GM12878 (cell line): ENCODE measurements at regions not wholly inside any gene's neighbourhood (a gene's known extent, or its start where the extent isn't known, plus 50 kb on each side); places are given as distances from the start of the nearest gene placed in this dataset.
"Not testable (repeated sequence)": the region's sequence is repeated elsewhere in the genome, so short reads cannot be mapped to it uniquely, and the experiment has no call there.

Experiments used
- EZH2 ChIP-seq: IDR thresholded peaks from 2 replicates; pipeline ENCODE4 v1.6.1; 2012; ENCODE audit warnings: low read depth, mild to moderate bottlenecking, control low read depth, inconsistent platforms, low read length, borderline replicate concordance; ENCODE audit not compliant: control insufficient read depth
- FOS ChIP-seq: IDR thresholded peaks from 3 replicates; pipeline ENCODE4 v1.6.1; 2011; ENCODE audit warnings: borderline replicate concordance; ENCODE audit not compliant: insufficient read length; ENCODE audit errors: extremely low read depth
- MXI1 ChIP-seq: fragments of 150-350 bp; IDR thresholded peaks from 2 replicates; pipeline ENCODE4 v1.6.1; 2011; ENCODE audit warnings: low read depth, mild to moderate bottlenecking, inconsistent platforms, low read length, improper control_type of control experiment
- NR2C2 ChIP-seq: IDR thresholded peaks from 2 replicates; pipeline ENCODE4 v1.6.1; 2011; ENCODE audit warnings: borderline replicate concordance, low read depth; ENCODE audit not compliant: control insufficient read depth, insufficient read length
- POLR2A ChIP-seq: IDR thresholded peaks from 2 replicates; pipeline ENCODE4 v1.6.1; 2011; ENCODE audit warnings: low read depth, mild to moderate bottlenecking, low read length
- POLR2AphosphoS5 ChIP-seq: IDR thresholded peaks from 2 replicates; pipeline ENCODE4 v1.6.1; 2011; ENCODE audit warnings: mild to moderate bottlenecking, low read length, inconsistent platforms
- POU2F2 ChIP-seq: IDR thresholded peaks from 3 replicates; pipeline ENCODE4 v1.6.1; 2011; ENCODE audit warnings: low read depth, mild to moderate bottlenecking, low read length, borderline replicate concordance
- RCOR1 ChIP-seq: conservative IDR thresholded peaks from 2 replicates; pipeline ENCODE4 v1.6.1; 2012; ENCODE audit warnings: low read depth, low read length, improper control_type of control experiment
- SIN3A ChIP-seq: IDR thresholded peaks from 2 replicates; pipeline ENCODE4 v1.6.1; 2012; ENCODE audit warnings: low read depth, low read length, improper control_type of control experiment
- SREBF1 ChIP-seq: IDR thresholded peaks from 2 replicates; pipeline ENCODE4 v1.6.1; 2012; ENCODE audit warnings: mild to moderate bottlenecking, low read length
- TARDBP ChIP-seq: IDR thresholded peaks from 2 replicates; pipeline ENCODE4 v1.6.1; 2016; ENCODE audit warnings: borderline replicate concordance
- YBX1 ChIP-seq: fragments of 450-650 bp; IDR thresholded peaks from 2 replicates; pipeline ENCODE4 v1.6.1; 2016; ENCODE audit warnings: antibody characterized with exemption
- TF ChIP-seq, protein P1 (sequence below), 3 experiments: IDR thresholded peaks in 2 of 3; conservative IDR thresholded peaks in 1 of 3; 2 replicates each; pipeline ENCODE4 v1.5.1; 2011; ENCODE audit warnings: low read depth in 3 of 3, low read length in 3 of 3, mild to moderate bottlenecking in 3 of 3, control low read depth in 2 of 3, moderate library complexity in 2 of 3, inconsistent platforms in 1 of 3, mixed read lengths in 1 of 3; ENCODE audit not compliant: control insufficient read depth in 2 of 3, insufficient read depth in 1 of 3; ENCODE audit errors: extremely low read depth in 1 of 3
- TF ChIP-seq, protein P2 (sequence below): IDR thresholded peaks from 2 replicates; pipeline ENCODE4 v1.6.1; 2011; ENCODE audit warnings: borderline replicate concordance, low read depth, mild to moderate bottlenecking, moderate library complexity, mixed read lengths, low read length; ENCODE audit not compliant: insufficient read depth; ENCODE audit errors: extremely low read length

DNA sequence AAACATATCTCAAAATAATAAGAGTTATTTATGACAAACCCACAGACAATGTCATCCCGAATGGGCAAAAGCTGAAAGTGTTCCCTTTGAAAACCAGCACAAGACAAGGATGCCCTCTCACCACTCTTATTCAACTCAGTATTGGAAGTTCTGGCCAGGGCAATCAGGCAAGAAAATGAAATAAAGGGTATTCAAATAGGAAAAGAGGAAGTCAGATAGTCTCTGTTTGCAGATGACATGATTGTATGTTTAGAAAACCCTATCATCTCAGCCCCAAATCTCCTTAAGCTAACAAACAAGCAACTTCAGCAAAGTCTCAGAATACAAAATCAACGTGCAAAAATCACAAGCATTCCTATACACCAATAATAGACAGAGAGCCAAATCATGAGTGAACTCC, 169.8 kb downstream of the MRPL39 start:
- TF ChIP-seq, protein P1, sequence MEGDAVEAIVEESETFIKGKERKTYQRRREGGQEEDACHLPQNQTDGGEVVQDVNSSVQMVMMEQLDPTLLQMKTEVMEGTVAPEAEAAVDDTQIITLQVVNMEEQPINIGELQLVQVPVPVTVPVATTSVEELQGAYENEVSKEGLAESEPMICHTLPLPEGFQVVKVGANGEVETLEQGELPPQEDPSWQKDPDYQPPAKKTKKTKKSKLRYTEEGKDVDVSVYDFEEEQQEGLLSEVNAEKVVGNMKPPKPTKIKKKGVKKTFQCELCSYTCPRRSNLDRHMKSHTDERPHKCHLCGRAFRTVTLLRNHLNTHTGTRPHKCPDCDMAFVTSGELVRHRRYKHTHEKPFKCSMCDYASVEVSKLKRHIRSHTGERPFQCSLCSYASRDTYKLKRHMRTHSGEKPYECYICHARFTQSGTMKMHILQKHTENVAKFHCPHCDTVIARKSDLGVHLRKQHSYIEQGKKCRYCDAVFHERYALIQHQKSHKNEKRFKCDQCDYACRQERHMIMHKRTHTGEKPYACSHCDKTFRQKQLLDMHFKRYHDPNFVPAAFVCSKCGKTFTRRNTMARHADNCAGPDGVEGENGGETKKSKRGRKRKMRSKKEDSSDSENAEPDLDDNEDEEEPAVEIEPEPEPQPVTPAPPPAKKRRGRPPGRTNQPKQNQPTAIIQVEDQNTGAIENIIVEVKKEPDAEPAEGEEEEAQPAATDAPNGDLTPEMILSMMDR (IDR thresholded peaks at IDR 0.05 in 2 of 3, conservative IDR thresholded peaks at IDR 0.05 in 1 of 3; ENCODE audit: control insufficient read depth in 2 of 3, extremely low read depth in 1 of 3, insufficient read depth in 1 of 3, low read depth in 3 of 3, low read length in 3 of 3), result not testable (repeated sequence)
- not testable (repeated sequence) for TF ChIP-seq NR2C2, TARDBP, RCOR1, POU2F2, POLR2A, SREBF1, POLR2AphosphoS5, SIN3A, YBX1, FOS, EZH2, MXI1
- TF ChIP-seq, protein P2, sequence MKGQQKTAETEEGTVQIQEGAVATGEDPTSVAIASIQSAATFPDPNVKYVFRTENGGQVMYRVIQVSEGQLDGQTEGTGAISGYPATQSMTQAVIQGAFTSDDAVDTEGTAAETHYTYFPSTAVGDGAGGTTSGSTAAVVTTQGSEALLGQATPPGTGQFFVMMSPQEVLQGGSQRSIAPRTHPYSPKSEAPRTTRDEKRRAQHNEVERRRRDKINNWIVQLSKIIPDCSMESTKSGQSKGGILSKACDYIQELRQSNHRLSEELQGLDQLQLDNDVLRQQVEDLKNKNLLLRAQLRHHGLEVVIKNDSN, result not testable (repeated sequence)
